D721Med (cell line): ENCODE measurements at regions not wholly inside any gene's neighbourhood (a gene's known extent, or its start where the extent isn't known, plus 50 kb on each side); places are given as distances from the start of the nearest gene placed in this dataset.

Experiments used
- DNase-seq: peaks from one replicate; pipeline ENCODE4 v3.0.0; 2011; ENCODE audit warnings: low spot score; ENCODE audit not compliant: insufficient read length
- FAIRE-seq: peaks from 2 replicates; lab custom pipeline; 2011; peaks lifted over from hg19 to GRCh38; lab: Jason Lieb, UNC
- CTCF ChIP-seq: IDR thresholded peaks from 2 replicates; pipeline ENCODE4 v1.5.1; 2012; ENCODE audit warnings: mild to moderate bottlenecking, control low read depth; ENCODE audit not compliant: insufficient read depth; ENCODE audit errors: missing control alignments

GRCh38 chr16:50458667-50459495 lies 89.3 kb upstream of the NKD1 start:
- TF ChIP-seq CTCF = no peak
- FAIRE-seq = no peak
- DNase-seq = no peak

GRCh38 chr16:50457979-50458491 lies 89.2 kb upstream of the BRD7 start:
- no peak for FAIRE-seq
- no peak for DNase-seq
- no peak for TF ChIP-seq CTCF

DNA sequence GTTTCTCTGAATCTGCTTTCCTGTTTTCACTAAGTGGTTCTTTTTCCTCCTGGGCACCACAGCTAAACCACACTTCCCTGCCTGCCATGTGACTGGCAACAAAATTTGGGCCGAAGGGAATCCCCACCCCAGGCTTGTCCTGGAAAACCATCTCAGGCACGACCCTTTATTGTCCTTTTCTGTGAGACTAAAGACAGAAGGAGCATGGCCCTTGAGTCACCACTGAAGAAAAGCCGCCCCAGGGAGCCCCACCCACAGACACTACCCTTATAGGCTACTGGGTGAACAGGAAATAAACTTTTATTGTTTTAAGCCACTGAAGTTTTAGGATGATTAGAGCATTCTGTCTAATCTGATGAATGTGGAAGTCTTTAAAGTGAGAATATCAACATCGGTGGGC lies 88.6 kb upstream of the BRD7 start:
- no peak for TF ChIP-seq CTCF
- FAIRE-seq (no peak), DNase-seq (no peak)

GRCh38 chr16:50455288-50455845 lies 86.6 kb upstream of the BRD7 start:
- no peak for TF ChIP-seq CTCF
- DNase-seq = no peak
- FAIRE-seq = no peak

- TF ChIP-seq CTCF = no peak
- DNase-seq (no peak), FAIRE-seq (no peak)
Observed at GRCh38 chr16:50453446-50453845, 84.7 kb upstream of the BRD7 start.

DNA sequence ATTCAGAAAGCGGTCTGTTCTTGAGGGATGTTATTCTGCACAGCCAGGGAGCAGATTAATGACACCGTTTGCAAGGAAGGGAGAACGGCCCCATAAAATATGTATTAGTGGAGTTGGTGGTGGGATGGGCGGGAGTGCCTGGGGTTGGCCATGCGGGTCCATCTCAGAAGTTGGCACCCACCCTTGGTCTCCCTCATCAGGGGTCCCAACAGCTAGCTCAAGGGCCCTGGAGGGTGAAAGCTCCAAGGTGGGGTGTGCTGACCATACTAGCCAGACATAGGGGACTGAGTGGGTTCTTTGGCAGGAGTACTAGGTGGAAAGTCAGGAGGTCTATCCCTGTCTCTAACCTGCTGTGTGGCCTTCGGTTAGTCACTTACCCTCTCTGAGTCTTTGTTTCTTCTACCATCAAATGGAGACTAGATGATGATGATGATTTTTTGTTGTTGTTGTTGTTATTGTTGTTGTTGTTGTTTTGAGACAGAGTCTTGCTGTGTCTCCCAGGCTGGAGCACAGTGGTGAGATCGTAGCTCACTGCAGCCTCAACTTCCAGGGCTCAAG lies 83.2 kb upstream of the BRD7 start:
- FAIRE-seq = no peak
- TF ChIP-seq CTCF = no peak

GRCh38 chr16:50450957-50451356 lies 82.2 kb upstream of the BRD7 start:
- DNase-seq (no peak), FAIRE-seq (no peak)
- TF ChIP-seq CTCF = no peak

More for the DNA sequence above, 83.2 kb upstream of the BRD7 start:
- DNase-seq = no peak
